ENCODE measurements at regions not wholly inside any gene's neighbourhood (a gene's known extent, or its start where the extent isn't known, plus 50 kb on each side); places are given as distances from the start of the nearest gene placed in this dataset.
A peak's percentile ranks its signal among the peaks of the same experiment; 100 is the strongest.

- TF ChIP-seq ZNF75D (CRISPR knock-in tag; IDR thresholded peaks at IDR 0.05; ENCODE audit: borderline replicate concordance) = no peak
- peak; percentile 36; the same call in 1 of the 2 replicates for TF ChIP-seq ZNF687 (CRISPR knock-in tag; IDR thresholded peaks at IDR 0.05)
- TF ChIP-seq ZNF891 (CRISPR knock-in tag; IDR thresholded peaks at IDR 0.05) = 0 out of 2 replicates have a peak, but pooled peaks have one; percentile 37
- TF ChIP-seq ZKSCAN1 (IDR thresholded peaks at IDR 0.05; ENCODE audit: low read length) = no peak
- peak; percentile 93 for TF ChIP-seq MIER2 (CRISPR knock-in tag; IDR thresholded peaks at IDR 0.05)
- TF ChIP-seq TBX3 (IDR thresholded peaks at IDR 0.05; ENCODE audit: borderline replicate concordance) = no peak
- TF ChIP-seq ZNF768 (CRISPR knock-in tag; IDR thresholded peaks at IDR 0.05) = 0 out of 2 replicates have a peak, but pooled peaks have one; percentile 26
- no peak for TF ChIP-seq FOSL2 (CRISPR knock-in tag; IDR thresholded peaks at IDR 0.05)
- TF ChIP-seq SAP130 (CRISPR knock-in tag; IDR thresholded peaks at IDR 0.05; ENCODE audit: low read depth) = no peak
- no peak for TF ChIP-seq MXD1 (CRISPR knock-in tag; IDR thresholded peaks at IDR 0.05)
- no peak for TF ChIP-seq GABPB1 (CRISPR knock-in tag; IDR thresholded peaks at IDR 0.05)
- no peak for TF ChIP-seq ETV6 (CRISPR knock-in tag; conservative IDR thresholded peaks at IDR 0.05)
- TF ChIP-seq ATF7 (IDR thresholded peaks at IDR 0.05) = no peak
- TF ChIP-seq ATF7 (CRISPR knock-in tag; IDR thresholded peaks at IDR 0.05) = no peak
- TF ChIP-seq ZFP91 (CRISPR knock-in tag; IDR thresholded peaks at IDR 0.05; ENCODE audit: borderline replicate concordance) = no peak
- TF ChIP-seq, protein P1, sequence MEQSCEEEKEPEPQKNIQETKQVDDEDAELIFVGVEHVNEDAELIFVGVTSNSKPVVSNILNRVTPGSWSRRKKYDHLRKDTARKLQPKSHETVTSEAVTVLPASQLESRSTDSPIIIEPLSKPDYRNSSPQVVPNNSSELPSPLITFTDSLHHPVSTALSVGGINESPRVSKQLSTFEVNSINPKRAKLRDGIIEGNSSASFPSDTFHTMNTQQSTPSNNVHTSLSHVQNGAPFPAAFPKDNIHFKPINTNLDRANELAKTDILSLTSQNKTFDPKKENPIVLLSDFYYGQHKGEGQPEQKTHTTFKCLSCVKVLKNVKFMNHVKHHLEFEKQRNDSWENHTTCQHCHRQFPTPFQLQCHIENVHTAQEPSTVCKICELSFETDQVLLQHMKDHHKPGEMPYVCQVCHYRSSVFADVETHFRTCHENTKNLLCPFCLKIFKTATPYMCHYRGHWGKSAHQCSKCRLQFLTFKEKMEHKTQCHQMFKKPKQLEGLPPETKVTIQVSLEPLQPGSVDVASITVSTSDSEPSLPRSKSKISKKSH (CRISPR knock-in tag; IDR thresholded peaks at IDR 0.05; ENCODE audit: borderline replicate concordance) = 0 out of 2 replicates have a peak, but pooled peaks have one; percentile 47
- TF ChIP-seq, protein P2, sequence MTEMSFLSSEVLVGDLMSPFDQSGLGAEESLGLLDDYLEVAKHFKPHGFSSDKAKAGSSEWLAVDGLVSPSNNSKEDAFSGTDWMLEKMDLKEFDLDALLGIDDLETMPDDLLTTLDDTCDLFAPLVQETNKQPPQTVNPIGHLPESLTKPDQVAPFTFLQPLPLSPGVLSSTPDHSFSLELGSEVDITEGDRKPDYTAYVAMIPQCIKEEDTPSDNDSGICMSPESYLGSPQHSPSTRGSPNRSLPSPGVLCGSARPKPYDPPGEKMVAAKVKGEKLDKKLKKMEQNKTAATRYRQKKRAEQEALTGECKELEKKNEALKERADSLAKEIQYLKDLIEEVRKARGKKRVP (CRISPR knock-in tag; IDR thresholded peaks at IDR 0.05) = no peak
- no peak for TF ChIP-seq TMF1 (CRISPR knock-in tag; IDR thresholded peaks at IDR 0.05; ENCODE audit: low read depth)
- no peak for TF ChIP-seq FLYWCH1 (CRISPR knock-in tag; IDR thresholded peaks at IDR 0.05)
Measured at GRCh38 chr20:62587757-62588402, 54.4 kb upstream of the SLCO4A1 start (continued).

Data from HepG2 (cell line).